ENCODE measurements at regions not wholly inside any gene's neighbourhood (a gene's known extent, or its start where the extent isn't known, plus 50 kb on each side); places are given as distances from the start of the nearest gene placed in this dataset.

GRCh38 chr22:34842630-34843029, 223.3 kb upstream of the ISX start:
- TF ChIP-seq CTCF (IDR thresholded peaks at IDR 0.05) (no peak), POLR2AphosphoS5 (IDR thresholded peaks at IDR 0.05) (no peak), EP300 (IDR thresholded peaks at IDR 0.05) (no peak), POLR2A (IDR thresholded peaks at IDR 0.05; ENCODE audit: low read depth) (no peak)
